Adipose tissue (tissue), 3 donors: ENCODE measurements at regions not wholly inside any gene's neighbourhood (a gene's known extent, or its start where the extent isn't known, plus 50 kb on each side); places are given as distances from the start of the nearest gene placed in this dataset.

ENCODE experiments used
- H3K27ac ChIP-seq: one replicate; pipeline ENCODE4 v1.5.1; 2013; ENCODE audit warnings: low read depth, low read length
- WGBS, 3 donors: extraction: QIAGEN DNeasy Blood & Tissue Kit; methylation state at CpG; one replicate each; pipeline ENCODE4 v1.1.7; 2013; 5-methylcytosine and 5-hydroxymethylcytosine counted together
- donor health status: healthy with polysubstance abuse.
- donor health status: Bipolar disorder and iron deficiency.
- donor health status: healthy.

DNA sequence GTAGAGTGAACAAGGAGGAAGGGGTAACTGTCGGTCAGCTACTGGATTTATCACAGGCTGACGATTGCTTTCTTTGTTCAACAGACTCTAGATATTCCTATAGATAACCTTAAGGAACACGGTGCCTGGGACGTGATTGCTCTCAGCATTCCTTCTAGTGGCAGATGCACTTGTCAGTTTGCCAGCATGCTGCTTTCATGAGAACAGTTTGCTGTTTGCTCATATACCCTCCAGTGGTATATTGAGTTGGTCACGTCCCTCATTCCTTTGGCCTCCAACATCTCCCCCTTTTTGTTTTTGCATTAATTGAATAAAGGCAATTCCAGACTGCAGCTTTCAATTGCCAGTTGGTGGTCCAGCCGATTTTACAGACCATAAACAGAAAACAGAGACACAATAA, 76.8 kb upstream of the BTN3A2 start:
- no peak overlapping the region for H3K27ac ChIP-seq
- 73 to 90% (median 90%) methylated on average over 6 of the region's 6 CpGs for WGBS, 3 donors

DNA sequence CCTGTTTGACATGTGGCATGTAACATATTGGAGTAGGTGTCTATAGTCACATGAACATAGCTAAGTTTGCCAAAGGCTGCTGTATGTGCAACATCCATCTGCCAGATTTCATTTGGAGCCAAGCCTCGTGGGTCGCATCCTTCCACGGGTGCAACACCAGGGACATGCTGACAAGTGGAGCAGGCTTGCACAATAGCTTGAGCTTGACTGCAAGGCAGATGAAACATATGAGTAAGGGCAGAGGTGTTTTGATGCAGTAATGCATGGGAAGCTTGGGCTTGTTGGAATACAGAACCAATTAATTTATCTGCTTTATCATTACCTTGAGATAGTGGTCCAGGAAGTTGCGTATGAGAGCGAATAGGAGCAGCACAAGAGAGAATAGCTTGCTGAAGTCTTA, 74.1 kb upstream of the BTN3A2 start:
- no peak overlapping the region for H3K27ac ChIP-seq
- WGBS, 3 donors, result 65 to 81% (median 68%) methylated on average over 5 of the region's 5 CpGs

DNA sequence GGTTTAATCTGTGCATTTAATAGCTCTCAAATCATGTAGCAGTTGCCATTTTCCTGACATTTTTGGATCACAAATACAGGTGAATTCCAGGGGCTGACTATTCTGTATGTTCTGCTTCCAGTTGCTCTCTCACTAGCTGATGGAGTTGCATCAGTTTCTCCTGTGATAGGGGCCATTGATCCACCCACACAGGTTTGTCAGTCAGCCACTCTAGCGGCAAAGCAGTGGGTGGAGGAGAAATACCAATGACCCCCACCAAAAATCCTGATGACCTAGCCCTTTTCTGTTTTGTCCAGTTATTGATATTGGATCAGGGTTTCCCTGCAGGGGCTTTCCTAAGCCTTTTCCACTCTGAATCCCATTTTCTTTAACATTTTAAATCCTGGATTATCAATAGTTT, 72.3 kb upstream of the BTN3A2 start:
- 76 to 84% (median 81%) methylated on average over 1 of the region's 1 CpG for WGBS, 3 donors
- no peak overlapping the region for H3K27ac ChIP-seq

DNA sequence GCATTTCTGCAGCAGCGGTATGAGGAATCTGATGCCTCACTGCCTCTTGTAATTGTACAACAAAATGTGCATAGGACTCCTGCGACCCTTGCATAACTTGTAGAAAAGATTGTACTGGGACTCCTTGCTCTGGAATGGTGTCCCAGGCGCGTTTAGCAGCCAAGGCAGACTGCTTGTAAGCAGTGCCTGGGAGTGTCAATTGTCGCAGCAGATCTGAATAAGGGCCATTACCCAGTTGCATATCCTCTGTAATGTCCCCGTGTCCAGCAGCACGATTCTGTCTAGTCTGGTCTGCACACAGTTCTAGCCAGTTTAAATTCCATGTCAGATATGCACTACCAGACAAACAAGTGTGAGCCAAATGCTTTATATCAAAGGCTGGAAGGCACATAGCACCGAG, 70.7 kb upstream of the BTN3A2 start:
- 75 to 77% (median 75%) methylated on average over 8 of the region's 8 CpGs for WGBS, 3 donors
- no peak overlapping the region for H3K27ac ChIP-seq

DNA sequence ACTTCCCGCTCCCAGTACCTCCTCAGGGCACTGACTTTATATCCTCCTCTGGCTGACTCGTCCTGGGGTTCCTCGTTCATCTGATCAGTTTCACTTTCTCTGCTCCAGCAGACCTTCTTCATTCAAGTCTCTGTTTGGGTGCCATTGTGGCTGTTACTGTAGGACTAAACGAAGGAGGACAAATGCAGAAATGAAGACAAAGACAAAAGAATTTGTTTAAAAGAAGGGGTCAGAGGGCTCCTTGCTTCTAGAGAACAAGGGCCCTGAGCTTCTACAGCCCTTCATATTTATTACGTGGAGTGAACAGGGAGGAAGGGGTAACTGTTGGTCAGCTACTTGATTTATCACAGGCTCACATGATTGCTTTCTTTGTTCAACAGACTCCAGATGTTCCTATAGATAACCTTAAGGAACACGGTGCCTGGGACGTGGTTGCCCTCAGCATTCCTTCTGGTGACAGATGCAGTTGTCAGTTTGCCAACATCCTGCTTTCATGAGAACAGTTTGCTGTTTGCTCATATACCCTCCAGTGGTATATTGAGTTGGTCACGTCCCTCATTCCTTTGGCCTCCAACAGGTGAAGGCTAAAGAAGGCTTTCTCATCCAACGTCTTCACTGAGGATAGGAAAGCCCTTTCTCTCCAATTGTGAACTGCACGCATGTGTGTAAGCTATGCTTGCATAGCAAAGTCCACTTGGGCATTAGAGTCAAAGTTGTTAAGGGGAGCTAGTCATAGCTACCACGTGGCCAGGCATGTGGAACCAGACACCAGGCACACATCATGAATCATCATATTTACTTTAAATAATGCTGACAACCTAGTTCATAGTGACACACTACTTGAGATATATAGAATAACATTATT, 69.1 kb upstream of the BTN3A2 start:
- WGBS, 3 donors, result 56 to 60% (median 58%) methylated on average over 11 of the region's 11 CpGs
- H3K27ac ChIP-seq, result no peak overlapping the region

DNA sequence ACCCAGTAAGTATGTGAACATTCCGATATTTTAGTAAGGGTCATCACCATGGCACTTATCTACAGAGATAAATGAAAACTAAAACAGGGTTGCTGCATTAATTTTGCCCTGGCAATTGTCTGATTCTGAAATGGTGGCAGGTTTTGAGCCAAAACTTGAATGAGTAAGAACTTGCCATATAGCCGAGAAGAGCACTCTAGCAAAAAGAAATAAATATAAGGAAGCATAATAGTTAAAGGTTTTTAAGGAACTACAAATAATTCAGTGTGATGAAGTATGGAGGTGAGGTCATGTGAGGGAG, 68.5 kb upstream of the BTN3A2 start:
- 83 to 84% (median 84%) methylated on average over 2 of the region's 2 CpGs for WGBS, 3 donors
- no peak overlapping the region for H3K27ac ChIP-seq

DNA sequence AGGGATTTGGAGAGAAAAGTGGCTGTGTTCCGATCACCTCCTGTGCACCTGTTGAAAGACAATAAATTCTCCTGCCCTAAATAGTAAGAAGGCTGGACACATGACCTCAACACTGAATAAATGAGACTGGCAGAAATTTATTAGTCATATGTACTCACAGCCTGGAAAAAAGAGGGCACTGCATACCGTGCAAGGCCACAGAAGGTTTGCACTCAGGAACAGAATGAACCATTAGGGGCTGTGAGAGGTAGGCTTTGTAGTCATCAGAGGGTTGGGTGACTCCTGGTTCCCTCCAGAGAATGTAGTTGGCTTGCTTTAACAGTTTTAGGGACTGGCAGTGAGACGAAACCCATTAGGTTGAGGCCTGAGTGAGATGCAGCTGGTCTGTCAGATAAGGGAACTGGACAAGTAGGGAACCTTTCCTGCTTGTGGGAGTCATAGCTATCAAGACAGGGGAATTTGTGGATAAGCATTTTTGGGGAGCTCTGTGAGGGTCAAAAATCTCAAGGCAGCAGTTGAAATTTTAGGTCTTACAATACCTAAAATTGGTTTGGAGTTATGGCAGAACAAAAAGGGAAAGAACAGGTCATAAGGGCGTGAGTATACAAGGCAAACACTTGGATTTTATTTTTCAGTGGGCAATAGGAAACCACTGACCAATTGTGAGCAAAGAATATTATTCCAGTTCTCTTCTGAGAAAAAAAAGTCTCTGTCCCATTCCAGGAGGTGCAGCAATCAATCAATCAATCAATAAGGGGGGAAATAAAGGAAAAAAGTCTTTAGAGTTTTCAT, 67.9 kb upstream of the BTN3A2 start:
- 70 to 77% (median 76%) methylated on average over 4 of the region's 4 CpGs for WGBS, 3 donors

DNA sequence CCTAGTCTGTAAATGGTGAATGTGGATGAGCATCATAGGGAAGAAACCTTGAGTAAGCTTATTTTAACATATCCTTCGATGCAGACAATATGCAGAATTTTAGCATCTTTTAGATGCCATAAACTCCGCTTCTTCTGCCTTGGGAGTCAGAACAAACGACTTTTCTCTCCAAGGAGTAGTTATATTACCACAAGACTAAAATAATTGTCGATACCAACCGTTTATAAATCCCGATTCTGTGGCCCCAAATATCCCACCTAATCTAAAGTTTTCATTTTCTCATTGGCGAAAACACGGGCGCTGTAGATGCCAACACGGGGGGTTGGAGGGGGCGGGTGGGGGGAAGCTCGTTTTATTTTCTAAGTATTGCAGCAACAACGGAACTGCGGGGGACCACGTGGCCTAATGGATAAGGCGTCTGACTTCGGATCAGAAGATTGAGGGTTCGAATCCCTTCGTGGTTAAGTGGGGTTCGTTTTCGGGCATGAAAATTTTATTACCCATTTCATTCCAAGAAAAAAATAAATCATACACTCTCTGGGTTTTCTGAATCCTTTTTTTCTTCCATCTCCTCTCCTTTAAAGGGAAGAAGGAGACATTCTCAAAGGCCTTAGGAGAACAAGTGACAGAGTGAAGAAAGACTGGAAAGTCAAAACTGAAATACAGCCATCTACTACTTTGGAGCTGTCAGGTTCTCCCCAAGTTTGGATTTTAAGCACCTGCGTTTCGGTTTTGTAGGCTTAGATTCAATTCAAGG, 65.5 kb upstream of the BTN3A2 start:
- H3K27ac ChIP-seq, result no peak overlapping the region
- 29 to 38% (median 35%) methylated on average over 23 of the region's 23 CpGs for WGBS, 3 donors

More for the DNA sequence above, 67.9 kb upstream of the BTN3A2 start:
- H3K27ac ChIP-seq, result no peak overlapping the region

DNA sequence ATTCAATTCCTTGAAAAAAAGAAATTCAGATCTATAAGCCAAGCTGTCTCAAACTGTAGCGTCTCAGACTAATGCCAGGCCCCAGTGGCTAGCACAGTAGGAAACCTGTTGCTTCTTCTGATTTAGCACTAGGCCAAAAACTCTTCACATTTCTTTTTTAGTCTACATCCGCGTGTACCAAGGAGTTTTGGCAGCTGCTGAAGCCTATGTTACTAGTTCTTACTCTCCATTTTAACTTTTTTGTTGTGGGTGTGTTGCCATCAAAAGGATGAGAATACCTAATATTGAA, 65.0 kb upstream of the BTN3A2 start:
- no peak overlapping the region for H3K27ac ChIP-seq
- 94 to 97% (median 94%) methylated on average over 3 of the region's 3 CpGs for WGBS, 3 donors

DNA sequence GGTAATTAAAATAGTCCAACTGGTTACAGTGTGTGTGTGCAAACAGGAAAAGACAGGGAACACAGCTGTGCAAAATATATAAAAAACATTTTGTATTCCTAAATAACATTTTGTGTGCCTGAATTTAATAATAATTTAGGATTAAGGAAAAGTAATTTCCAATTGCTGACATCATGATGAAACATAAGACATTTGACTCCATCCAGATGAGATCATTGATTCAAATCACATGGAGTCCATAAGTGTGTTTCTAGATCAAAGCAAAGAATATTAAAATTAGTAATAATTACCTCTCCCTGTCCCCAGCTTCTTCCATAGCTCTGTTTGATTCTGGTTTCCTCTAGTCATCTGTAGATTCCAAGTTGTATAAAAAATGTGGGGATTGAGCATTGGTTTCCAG, 64.6 kb upstream of the BTN3A2 start:
- no peak overlapping the region for H3K27ac ChIP-seq

DNA sequence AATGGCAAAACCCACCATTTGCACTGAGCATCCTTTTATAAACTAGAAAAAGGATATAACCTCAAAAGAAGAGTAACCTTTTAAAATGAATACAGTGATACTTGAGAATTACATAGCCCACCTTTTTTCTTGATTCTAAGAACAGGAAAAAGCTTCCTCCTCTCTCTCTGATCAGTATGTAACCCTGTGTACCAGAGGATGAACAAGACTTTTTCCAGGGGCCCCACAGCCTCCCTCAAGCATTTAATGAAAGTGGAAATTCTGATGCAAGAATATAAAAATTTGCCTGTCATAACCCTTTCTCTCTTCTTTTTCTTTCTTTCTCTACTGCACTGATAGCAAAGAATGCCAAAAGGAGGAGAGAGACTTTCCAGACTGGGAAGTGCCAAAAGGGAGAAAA, 64.2 kb upstream of the BTN3A2 start:
- no peak overlapping the region for H3K27ac ChIP-seq

DNA sequence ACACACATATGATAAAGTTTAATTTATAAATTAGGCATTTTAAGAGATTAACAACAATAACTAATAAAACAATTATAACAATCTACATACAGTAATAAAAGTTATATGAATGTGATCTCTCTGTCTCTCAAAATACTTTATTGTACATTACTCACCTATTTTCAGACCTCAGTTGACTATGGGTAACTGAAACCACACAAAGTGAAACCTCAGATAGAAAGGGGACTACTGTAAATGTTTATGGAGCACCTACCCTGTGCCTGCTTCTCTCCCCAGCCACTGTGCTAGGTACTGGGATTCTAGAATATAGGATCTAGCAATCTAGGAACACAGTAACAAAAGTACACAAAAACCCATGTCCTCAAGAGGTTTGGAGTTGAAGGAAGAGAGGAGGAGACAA, 63.4 kb upstream of the BTN3A2 start:
- H3K27ac ChIP-seq, result no peak overlapping the region

DNA sequence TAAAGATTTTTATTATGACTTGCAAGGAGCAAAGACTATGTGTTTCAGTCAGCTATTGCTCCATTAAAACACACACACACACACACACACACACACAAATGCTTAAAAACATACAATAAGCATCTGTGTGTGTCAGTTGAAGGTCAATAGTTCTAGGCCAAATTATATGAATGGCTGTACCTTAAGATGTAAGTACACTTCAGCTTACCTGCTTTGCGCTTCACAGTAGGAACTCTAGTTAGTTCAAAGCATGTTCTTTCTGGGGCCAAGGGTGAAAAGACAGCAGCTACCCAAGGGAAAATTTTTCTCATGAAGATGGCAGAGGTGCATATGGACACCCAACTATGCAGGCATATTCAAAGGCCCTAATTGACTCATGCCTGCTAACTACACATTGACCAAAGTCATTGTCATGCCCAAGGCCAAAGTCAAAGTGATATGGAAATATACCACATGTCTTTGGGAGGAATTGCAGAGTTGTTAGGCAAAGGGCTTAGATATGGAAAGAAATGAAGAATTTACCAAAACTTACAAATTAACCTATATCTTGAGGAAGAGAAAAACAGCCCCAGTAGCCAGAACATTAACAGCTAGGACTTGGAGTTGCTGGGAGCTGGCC, 61.9 kb upstream of the BTN3A2 start:
- 97 to 100% (median 100%) methylated on average over 1 of the region's 1 CpG for WGBS, 3 donors
- no peak overlapping the region for H3K27ac ChIP-seq

DNA sequence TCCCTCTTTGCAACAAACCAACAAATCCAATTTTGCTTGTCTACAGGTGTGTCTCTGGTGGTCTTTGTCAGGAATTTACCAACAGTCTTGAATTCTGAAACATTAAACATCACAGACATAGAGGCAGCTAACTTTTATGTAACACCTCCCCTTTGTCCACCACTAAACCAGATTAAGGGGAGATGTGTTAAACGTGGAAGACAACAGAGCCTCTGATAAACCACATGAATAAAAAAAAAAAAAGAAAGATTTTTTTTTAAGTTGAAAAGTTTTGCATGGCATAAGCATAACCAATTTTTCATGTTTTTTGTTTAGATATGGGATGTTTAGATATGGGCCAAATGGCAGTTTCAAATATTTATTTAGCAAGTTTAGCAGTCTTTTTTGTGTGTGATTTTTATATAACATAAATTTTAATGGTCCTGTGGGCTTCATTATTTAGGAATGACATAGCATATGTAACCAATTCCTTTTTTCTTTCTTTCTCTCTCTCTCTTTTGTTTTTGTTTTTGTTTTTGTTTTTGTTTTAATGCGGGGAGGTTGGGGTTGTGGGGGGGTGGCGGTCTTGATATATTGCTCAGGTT, 60.7 kb upstream of the BTN3A2 start:
- no peak overlapping the region for H3K27ac ChIP-seq
- 30 to 58% (median 35%) methylated on average over 3 of the region's 3 CpGs for WGBS, 3 donors

DNA sequence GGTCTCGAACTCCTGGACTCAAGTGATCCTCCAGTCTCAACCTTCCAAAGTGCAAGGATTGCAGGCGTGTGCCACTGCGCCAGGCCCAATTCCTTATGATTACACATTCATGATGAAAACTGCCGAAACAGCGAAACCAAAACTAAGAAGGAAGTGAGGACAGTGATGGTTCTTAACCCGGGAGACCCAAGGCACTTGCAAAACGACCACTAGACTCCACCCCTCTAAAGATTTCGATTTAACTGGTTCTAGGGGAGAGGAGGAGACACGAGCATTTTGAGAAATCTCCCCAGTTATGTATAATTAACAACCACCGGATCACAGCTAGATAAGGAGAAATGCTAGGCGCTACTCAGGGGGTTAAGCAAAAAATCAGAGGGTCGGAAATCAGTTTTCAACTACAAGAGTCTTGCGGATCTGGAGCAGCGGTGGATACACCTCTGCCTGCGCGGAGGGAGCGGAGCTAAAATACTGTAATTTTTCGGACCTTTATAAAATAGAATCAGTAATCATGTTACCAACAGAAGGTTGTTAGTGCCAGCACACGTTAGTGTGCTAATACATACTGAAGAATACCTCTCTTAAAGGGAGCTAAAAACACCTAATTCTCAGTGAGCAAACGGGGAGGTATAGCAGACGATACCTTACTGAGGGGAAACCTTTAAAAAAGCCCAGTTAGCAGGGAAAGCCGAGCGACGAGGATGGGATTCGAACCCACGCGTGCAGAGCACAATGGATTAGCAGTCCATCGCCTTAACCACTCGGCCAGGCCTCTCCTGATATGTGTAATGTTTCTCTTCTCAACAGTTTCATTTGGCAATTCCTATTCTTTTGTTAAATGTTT, 60.0 kb upstream of the BTN3A2 start:
- 4 to 18% (median 8%) methylated on average over 29 of the region's 29 CpGs for WGBS, 3 donors
- H3K27ac ChIP-seq, result no peak overlapping the region

DNA sequence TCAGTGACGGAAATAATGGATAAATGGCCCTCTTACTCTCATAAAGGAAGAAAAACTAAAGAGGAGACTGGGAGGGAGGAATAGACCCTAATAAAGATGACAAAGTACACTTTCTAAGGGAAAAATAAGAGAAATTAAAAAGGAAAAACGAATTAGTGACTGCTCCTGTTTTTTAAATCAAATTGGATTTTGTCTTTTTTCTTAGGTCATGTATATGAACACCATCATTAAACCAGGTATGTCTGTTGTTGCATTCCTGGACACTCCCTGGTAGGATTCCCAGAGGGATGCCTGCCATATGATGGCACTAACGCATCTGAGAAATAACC, 59.4 kb upstream of the BTN3A2 start:
- 36 to 49% (median 45%) methylated on average over 3 of the region's 3 CpGs for WGBS, 3 donors
- no peak overlapping the region for H3K27ac ChIP-seq

DNA sequence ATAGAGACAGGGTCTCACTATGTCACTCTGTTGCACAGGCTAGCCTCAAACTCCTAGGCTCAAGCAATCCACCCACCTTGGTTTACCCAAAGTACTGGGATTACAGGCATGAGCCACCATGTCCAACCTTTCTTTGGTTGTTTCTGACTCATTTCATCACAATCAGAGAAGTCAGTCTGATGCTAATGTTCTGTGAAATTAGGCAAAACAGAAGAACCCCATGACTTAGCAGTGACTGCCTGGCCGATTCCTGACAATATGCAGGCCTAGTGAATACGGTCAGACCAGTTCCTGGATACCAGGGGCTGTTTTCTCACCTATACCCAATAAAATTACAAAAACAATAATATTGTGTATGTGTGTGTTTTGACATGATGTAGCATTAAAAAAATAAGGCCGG, 58.8 kb upstream of the BTN3A2 start:
- no peak overlapping the region for H3K27ac ChIP-seq
- 95 to 100% (median 98%) methylated on average over 3 of the region's 3 CpGs for WGBS, 3 donors

DNA sequence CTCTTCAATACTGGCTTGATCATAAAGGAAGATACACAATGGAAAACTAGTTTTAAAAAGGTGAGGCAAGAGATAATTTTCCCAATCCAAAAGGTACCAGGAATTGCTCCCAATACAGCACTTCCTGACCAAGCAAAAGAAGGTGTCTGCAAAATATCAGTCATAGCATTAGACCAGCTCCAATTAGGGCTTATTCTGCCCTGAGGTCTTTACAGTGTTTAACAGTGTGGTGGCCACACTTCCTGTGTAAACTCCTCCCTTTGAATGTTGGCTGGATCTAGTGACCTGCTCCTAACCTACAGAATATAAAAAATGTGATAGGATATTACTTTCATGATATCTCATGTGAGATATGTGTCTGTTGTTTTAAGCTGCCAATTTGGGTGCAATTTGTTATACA, 57.1 kb upstream of the BTN3A2 start:
- no peak overlapping the region for H3K27ac ChIP-seq
